ENCODE measurements at regions not wholly inside any gene's neighbourhood (a gene's known extent, or its start where the extent isn't known, plus 50 kb on each side); places are given as distances from the start of the nearest gene placed in this dataset.
A peak's percentile ranks its signal among the peaks of the same experiment; 100 is the strongest.

DNA sequence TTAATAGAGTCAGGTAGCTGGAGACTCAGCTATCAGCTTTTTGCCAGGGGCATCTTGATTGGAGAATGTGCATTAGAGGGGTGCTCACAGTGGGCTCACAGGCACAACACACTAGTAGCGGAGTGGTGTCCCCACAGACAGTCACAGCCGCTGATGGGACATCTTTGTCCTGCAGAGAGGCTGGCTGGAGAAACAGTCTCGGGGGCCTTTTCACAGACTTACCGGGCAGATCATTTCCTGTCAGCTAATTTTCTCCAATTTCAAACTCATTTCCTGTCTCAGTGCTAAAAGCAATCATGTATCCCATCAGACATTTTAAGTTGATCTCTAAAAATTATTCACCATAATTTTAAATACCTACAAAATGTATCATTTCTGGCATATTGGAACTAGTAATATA lies 562.6 kb downstream of the DCDC2C start:
- in situ Hi-C loops (cut with HindIII; ENCODE audit: extremely low pct_ligation_motif_present, low pct_unique_long_range_greater_than_20kb) (no loop called here), intact Hi-C loops (cut with micrococcal nuclease; ENCODE audit: unreplicated experiment) (loop anchor here (2.0 kb wide), 1 partner anchor 73 kb away; no protein-coding TSS in a partner anchor)
- H3K36me3 ChIP-seq (replicated peaks in 1 of 2; ENCODE audit: control insufficient read depth in 1 of 2, insufficient read depth in 2 of 2, low read length in 2 of 2) = no peaks in the 10 kb centered on the region
- H4K20me1 ChIP-seq (ENCODE audit: insufficient read depth, low read length) = no peaks in the 10 kb centered on the region
- H3K27ac ChIP-seq (ENCODE audit: extremely low read length, insufficient read depth, low read length) = no peak overlapping the region
- H3K27me3 ChIP-seq (ENCODE audit: control insufficient read depth in 1 of 2, insufficient read depth in 2 of 2, low read length in 2 of 2) = no peaks in the 10 kb centered on the region
- no peak overlapping the region for H2AFZ ChIP-seq (ENCODE audit: low read length)
- ATAC-seq = no peak
- H3K4me2 ChIP-seq (ENCODE audit: low read depth, low read length) = no peak overlapping the region
- CTCF ChIA-PET (ENCODE audit: low intra/inter-chr PET ratio, low total read pairs) = no interaction called here
- no peak for DNase-seq (ENCODE audit: low spot score)
- no peak overlapping the region for H3K4me3 ChIP-seq (replicated peaks in 1 of 3; ENCODE audit: insufficient read depth in 1 of 3, low read depth in 2 of 3, low read length in 3 of 3)
- no TSS peak for BruUV-seq (replicated peaks)
- no peaks in the 10 kb centered on the region for H3K4me1 ChIP-seq (ENCODE audit: insufficient read depth, low read length)
- no peaks in the 10 kb centered on the region for H3K79me2 ChIP-seq (ENCODE audit: insufficient read depth, low read length)
- H3K9me3 ChIP-seq (ENCODE audit: low read length) = peaks cover 3% of the 10 kb centered on the region; the same call in 1 of the 2 replicates
- FAIRE-seq = no peak
- no peak overlapping the region for H3K9ac ChIP-seq (ENCODE audit: insufficient read depth, low read depth, low read length)
- WGBS (ENCODE audit: low lambda C conversion rate) = 8% methylated on average over 4 of the region's 4 CpGs
- POLR2A ChIA-PET = no interaction called here
- no peak for TF ChIP-seq ZFP36L2 (CRISPR knock-in tag; IDR thresholded peaks at IDR 0.05)

DNA sequence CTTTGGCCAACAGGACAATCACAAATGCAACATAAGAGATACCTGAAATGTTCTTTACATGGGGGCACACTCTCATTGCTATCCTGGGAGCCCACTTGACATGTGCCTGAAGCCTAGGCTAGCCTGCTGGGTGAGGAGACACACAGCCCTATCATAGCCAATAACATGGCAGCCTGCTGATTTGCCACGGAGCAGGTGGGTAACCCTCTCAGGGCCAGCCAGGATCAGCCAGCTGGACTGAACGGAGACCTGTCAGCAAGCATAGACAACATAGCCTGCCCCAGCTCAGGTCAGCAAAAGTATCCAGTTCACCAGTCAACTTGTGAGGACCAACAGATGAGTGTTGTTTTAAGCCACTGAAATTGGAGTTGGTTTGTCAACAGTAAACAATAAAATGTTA lies 566.5 kb downstream of the DCDC2C start:
- H3K9ac ChIP-seq (ENCODE audit: insufficient read depth, low read depth, low read length) = no peak overlapping the region
- intact Hi-C loops (cut with micrococcal nuclease; ENCODE audit: unreplicated experiment) = no loop called here
- no TSS peak for BruUV-seq (replicated peaks)

More for the DNA sequence above, 566.5 kb downstream of the DCDC2C start:
- Histone ChIP-seq H3K79me2 (ENCODE audit: insufficient read depth, low read length) (no peaks in the 10 kb centered on the region), H2AFZ (ENCODE audit: low read length) (no peak overlapping the region), H4K20me1 (ENCODE audit: insufficient read depth, low read length) (no peaks in the 10 kb centered on the region), H3K4me3 (replicated peaks in 1 of 3; ENCODE audit: insufficient read depth in 1 of 3, low read depth in 2 of 3, low read length in 3 of 3) (no peak overlapping the region), H3K27ac (ENCODE audit: extremely low read length, insufficient read depth, low read length) (no peak overlapping the region), H3K4me1 (ENCODE audit: insufficient read depth, low read length) (no peaks in the 10 kb centered on the region), H3K9me3 (ENCODE audit: low read length) (peaks cover 3% of the 10 kb centered on the region; the same call in 1 of the 2 replicates), H3K36me3 (replicated peaks in 1 of 2; ENCODE audit: control insufficient read depth in 1 of 2, insufficient read depth in 2 of 2, low read length in 2 of 2) (no peaks in the 10 kb centered on the region), H3K4me2 (ENCODE audit: low read depth, low read length) (no peak overlapping the region), H3K27me3 (ENCODE audit: control insufficient read depth in 1 of 2, insufficient read depth in 2 of 2, low read length in 2 of 2) (no peaks in the 10 kb centered on the region)
- POLR2A ChIA-PET = no interaction called here
- CTCF ChIA-PET (ENCODE audit: low intra/inter-chr PET ratio, low total read pairs) = no interaction called here
- TF ChIP-seq, protein P1, sequence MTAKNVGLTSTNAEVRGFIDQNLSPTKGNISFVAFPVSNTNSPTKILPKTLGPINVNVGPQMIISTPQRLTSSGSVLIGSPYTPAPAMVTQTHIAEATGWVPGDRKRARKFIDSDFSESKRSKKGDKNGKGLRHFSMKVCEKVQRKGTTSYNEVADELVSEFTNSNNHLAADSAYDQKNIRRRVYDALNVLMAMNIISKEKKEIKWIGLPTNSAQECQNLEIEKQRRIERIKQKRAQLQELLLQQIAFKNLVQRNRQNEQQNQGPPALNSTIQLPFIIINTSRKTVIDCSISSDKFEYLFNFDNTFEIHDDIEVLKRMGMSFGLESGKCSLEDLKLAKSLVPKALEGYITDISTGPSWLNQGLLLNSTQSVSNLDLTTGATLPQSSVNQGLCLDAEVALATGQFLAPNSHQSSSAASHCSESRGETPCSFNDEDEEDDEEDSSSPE (CRISPR knock-in tag; IDR thresholded peaks at IDR 0.05) = no peak
- no peak for TF ChIP-seq SRY (CRISPR knock-in tag; IDR thresholded peaks at IDR 0.05)
- TF ChIP-seq, protein P2, sequence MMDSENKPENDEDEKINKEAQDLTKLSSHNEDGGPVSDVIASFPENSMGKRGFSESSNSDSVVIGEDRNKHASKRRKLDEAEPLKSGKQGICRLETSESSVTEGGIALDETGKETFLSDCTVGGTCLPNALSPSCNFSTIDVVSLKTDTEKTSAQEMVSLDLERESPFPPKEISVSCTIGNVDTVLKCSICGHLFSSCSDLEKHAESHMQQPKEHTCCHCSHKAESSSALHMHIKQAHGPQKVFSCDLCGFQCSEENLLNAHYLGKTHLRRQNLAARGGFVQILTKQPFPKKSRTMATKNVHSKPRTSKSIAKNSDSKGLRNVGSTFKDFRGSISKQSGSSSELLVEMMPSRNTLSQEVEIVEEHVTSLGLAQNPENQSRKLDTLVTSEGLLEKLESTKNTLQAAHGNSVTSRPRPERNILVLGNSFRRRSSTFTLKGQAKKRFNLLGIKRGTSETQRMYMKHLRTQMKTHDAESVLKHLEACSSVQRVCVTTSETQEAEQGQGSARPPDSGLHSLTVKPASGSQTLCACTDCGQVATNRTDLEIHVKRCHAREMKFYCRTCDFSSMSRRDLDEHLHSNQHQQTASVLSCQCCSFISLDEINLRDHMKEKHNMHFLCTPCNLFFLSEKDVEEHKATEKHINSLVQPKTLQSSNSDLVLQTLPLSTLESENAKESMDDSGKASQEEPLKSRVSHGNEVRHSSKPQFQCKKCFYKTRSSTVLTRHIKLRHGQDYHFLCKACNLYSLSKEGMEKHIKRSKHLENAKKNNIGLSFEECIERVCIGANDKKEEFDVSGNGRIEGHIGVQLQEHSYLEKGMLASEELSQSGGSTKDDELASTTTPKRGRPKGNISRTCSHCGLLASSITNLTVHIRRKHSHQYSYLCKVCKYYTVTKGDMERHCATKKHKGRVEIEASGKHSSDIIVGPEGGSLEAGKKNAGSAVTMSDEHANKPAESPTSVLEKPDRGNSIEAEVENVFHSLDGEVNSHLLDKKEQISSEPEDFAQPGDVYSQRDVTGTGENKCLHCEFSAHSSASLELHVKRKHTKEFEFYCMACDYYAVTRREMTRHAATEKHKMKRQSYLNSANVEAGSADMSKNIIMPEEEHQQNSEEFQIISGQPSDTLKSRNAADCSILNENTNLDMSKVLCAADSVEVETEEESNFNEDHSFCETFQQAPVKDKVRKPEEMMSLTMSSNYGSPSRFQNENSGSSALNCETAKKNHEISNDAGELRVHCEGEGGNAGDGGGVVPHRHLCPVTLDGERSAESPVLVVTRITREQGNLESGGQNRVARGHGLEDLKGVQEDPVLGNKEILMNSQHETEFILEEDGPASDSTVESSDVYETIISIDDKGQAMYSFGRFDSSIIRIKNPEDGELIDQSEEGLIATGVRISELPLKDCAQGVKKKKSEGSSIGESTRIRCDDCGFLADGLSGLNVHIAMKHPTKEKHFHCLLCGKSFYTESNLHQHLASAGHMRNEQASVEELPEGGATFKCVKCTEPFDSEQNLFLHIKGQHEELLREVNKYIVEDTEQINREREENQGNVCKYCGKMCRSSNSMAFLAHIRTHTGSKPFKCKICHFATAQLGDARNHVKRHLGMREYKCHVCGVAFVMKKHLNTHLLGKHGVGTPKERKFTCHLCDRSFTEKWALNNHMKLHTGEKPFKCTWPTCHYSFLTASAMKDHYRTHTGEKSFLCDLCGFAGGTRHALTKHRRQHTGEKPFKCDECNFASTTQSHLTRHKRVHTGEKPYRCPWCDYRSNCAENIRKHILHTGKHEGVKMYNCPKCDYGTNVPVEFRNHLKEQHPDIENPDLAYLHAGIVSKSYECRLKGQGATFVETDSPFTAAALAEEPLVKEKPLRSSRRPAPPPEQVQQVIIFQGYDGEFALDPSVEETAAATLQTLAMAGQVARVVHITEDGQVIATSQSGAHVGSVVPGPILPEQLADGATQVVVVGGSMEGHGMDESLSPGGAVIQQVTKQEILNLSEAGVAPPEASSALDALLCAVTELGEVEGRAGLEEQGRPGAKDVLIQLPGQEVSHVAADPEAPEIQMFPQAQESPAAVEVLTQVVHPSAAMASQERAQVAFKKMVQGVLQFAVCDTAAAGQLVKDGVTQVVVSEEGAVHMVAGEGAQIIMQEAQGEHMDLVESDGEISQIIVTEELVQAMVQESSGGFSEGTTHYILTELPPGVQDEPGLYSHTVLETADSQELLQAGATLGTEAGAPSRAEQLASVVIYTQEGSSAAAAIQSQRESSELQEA (CRISPR knock-in tag; IDR thresholded peaks at IDR 0.05; ENCODE audit: not compliant biosample characterization) = no peak
- WGBS (ENCODE audit: low lambda C conversion rate) = 5% methylated on average over 2 of the region's 2 CpGs
- FAIRE-seq (no peak), ATAC-seq (peak; percentile 54; the same call in 2 of the 3 replicates), DNase-seq (ENCODE audit: low spot score) (no peak)
- in situ Hi-C loops (cut with HindIII; ENCODE audit: extremely low pct_ligation_motif_present, low pct_unique_long_range_greater_than_20kb) = no loop called here
